ENCODE measurements at regions not wholly inside any gene's neighbourhood (a gene's known extent, or its start where the extent isn't known, plus 50 kb on each side); places are given as distances from the start of the nearest gene placed in this dataset.

DNA sequence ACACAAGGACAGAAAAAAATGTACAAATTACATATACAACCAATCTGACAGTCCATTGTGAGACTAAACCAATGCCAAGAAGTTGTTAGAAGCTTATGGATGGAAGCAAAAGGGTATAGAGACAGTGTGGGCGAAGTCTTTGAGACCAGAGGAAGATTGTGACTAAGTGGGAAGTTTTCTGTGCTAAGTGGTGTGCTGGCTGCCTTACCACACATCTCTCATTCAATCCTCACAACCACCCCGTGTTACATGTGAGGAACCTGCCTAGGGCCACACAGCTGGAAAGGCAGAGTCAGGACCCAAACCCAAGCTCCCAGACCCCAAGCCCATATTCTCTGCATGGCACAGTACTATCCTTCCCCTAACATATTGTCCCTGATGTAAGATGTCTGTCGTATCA, 53.5 kb upstream of the DUSP10 start:
- TF ChIP-seq MAX (IDR thresholded peaks at IDR 0.05) (no peak), EZH2 (IDR thresholded peaks at IDR 0.05) (no peak), EZH2phosphoT487 (IDR thresholded peaks at IDR 0.05; ENCODE audit: borderline replicate concordance) (no peak), ZNF274 (IDR thresholded peaks at IDR 0.05; ENCODE audit: low read depth, low read length) (no peak), REST (IDR thresholded peaks at IDR 0.05; ENCODE audit: low read depth) (no peak), POLR2AphosphoS5 (IDR thresholded peaks at IDR 0.05; ENCODE audit: low read depth, low read length) (no peak), JUND (IDR thresholded peaks at IDR 0.05) (no peak), ATF3 (IDR thresholded peaks at IDR 0.05) (no peak), EGR1 (IDR thresholded peaks at IDR 0.05; ENCODE audit: low read depth) (no peak), CBX3 (IDR thresholded peaks at IDR 0.05; ENCODE audit: low read depth) (no peak), ELF1 (IDR thresholded peaks at IDR 0.05; ENCODE audit: borderline replicate concordance, low read depth) (no peak), TCF7L2 (IDR thresholded peaks at IDR 0.05; ENCODE audit: borderline replicate concordance, extremely low read depth, insufficient read depth, insufficient read length) (no peak), SIN3A (IDR thresholded peaks at IDR 0.05; ENCODE audit: low read depth) (no peak), FOSL1 (IDR thresholded peaks at IDR 0.05; ENCODE audit: low read depth) (no peak), CEBPB (IDR thresholded peaks at IDR 0.05; ENCODE audit: low read depth) (no peak), YY1 (IDR thresholded peaks at IDR 0.05; ENCODE audit: extremely low read depth, insufficient replicate concordance, low read depth, low read length) (no peak), RAD21 (IDR thresholded peaks at IDR 0.05; ENCODE audit: low read depth) (no peak)
- TF ChIP-seq, protein P1, sequence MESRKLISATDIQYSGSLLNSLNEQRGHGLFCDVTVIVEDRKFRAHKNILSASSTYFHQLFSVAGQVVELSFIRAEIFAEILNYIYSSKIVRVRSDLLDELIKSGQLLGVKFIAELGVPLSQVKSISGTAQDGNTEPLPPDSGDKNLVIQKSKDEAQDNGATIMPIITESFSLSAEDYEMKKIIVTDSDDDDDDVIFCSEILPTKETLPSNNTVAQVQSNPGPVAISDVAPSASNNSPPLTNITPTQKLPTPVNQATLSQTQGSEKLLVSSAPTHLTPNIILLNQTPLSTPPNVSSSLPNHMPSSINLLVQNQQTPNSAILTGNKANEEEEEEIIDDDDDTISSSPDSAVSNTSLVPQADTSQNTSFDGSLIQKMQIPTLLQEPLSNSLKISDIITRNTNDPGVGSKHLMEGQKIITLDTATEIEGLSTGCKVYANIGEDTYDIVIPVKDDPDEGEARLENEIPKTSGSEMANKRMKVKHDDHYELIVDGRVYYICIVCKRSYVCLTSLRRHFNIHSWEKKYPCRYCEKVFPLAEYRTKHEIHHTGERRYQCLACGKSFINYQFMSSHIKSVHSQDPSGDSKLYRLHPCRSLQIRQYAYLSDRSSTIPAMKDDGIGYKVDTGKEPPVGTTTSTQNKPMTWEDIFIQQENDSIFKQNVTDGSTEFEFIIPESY (IDR thresholded peaks at IDR 0.05; ENCODE audit: extremely low read depth, insufficient replicate concordance, low read length), result no peak
- TF ChIP-seq, protein P2, sequence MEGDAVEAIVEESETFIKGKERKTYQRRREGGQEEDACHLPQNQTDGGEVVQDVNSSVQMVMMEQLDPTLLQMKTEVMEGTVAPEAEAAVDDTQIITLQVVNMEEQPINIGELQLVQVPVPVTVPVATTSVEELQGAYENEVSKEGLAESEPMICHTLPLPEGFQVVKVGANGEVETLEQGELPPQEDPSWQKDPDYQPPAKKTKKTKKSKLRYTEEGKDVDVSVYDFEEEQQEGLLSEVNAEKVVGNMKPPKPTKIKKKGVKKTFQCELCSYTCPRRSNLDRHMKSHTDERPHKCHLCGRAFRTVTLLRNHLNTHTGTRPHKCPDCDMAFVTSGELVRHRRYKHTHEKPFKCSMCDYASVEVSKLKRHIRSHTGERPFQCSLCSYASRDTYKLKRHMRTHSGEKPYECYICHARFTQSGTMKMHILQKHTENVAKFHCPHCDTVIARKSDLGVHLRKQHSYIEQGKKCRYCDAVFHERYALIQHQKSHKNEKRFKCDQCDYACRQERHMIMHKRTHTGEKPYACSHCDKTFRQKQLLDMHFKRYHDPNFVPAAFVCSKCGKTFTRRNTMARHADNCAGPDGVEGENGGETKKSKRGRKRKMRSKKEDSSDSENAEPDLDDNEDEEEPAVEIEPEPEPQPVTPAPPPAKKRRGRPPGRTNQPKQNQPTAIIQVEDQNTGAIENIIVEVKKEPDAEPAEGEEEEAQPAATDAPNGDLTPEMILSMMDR (IDR thresholded peaks at IDR 0.05 in 2 of 3, conservative IDR thresholded peaks at IDR 0.05 in 1 of 3; ENCODE audit: borderline replicate concordance in 1 of 3, insufficient read depth in 1 of 3, low read depth in 2 of 3, low read length in 2 of 3), result no peak
- no peak overlapping the region for H2AFZ ChIP-seq (ENCODE audit: low read depth, low read length, poor library complexity, severe bottlenecking)
- ChIA-PET CTCF (no interaction called here), RAD21 (ENCODE audit: low non-redundant PET in 1 of 2, low total read pairs in 2 of 2, uncharacterized antibody in 2 of 2, unreplicated experiment in 2 of 2) (no interaction called here), POLR2A (no interaction called here)
- no peak overlapping the region for H3K9ac ChIP-seq (ENCODE audit: low read length)
- no peak overlapping the region for H3K4me2 ChIP-seq (ENCODE audit: low read length)
- intact Hi-C loops (cut with micrococcal nuclease), result no loop called here
- no peaks in the 10 kb centered on the region for H3K9me2 ChIP-seq (ENCODE audit: insufficient read depth)
- no peaks in the 10 kb centered on the region for H3K36me3 ChIP-seq (ENCODE audit: control insufficient read depth in 1 of 2, insufficient read depth in 2 of 2, low read length in 2 of 2)
- DNase-seq (ENCODE audit: low read depth, low spot score) (no peak), ATAC-seq (no peak)
- no peaks in the 10 kb centered on the region for H4K20me1 ChIP-seq (ENCODE audit: insufficient read depth)
- no peaks in the 10 kb centered on the region for H3K27me3 ChIP-seq (ENCODE audit: insufficient read depth, low read length)
- no TSS peak for BruUV-seq (replicated peaks)
- H3K79me2 ChIP-seq (ENCODE audit: insufficient read depth, low read length), result no peaks in the 10 kb centered on the region
- H3K4me1 ChIP-seq (ENCODE audit: control insufficient read depth in 1 of 2, insufficient read depth in 2 of 2, low read length in 2 of 2), result no peaks in the 10 kb centered on the region
- no peak overlapping the region for H3K4me3 ChIP-seq (replicated peaks in 1 of 2; ENCODE audit: low read depth in 1 of 2, low read length in 2 of 2)
- H3K27ac ChIP-seq (ENCODE audit: low read depth, low read length), result no peak overlapping the region
- no peaks in the 10 kb centered on the region for H3K9me3 ChIP-seq (ENCODE audit: control insufficient read depth in 1 of 2, insufficient read depth in 1 of 2, low read depth in 1 of 2, low read length in 2 of 2)

Data from HCT116 (cell line).